ENCODE measurements at regions not wholly inside any gene's neighbourhood (a gene's known extent, or its start where the extent isn't known, plus 50 kb on each side); places are given as distances from the start of the nearest gene placed in this dataset.

GRCh38 chr4:23333556-23333945 lies 556.3 kb downstream of the PPARGC1A start:
- Histone ChIP-seq H3K4me3 (ENCODE audit: low read length) (no peak overlapping the region), H3K9ac (ENCODE audit: low read length) (no peak overlapping the region)

GRCh38 chr4:23332313-23332712 lies 557.5 kb downstream of the PPARGC1A start:
- Histone ChIP-seq H3K4me3 (ENCODE audit: low read length) (no peak overlapping the region), H3K36me3 (ENCODE audit: control insufficient read depth, insufficient read depth, low read length, severe bottlenecking) (no peaks in the 10 kb centered on the region), H3K27me3 (replicated peaks; ENCODE audit: control insufficient read depth, insufficient read depth, low read length) (no peaks in the 10 kb centered on the region), H3K4me1 (ENCODE audit: control insufficient read depth, insufficient read depth, low read length) (peaks cover 16% of the 10 kb centered on the region), H3K9ac (ENCODE audit: low read length) (no peak overlapping the region), H3K9me3 (ENCODE audit: control insufficient read depth, low read length) (no peaks in the 10 kb centered on the region)
- DNase-seq (ENCODE audit: low read depth), result no peak

More at GRCh38 chr4:23333556-23333945, 556.3 kb downstream of the PPARGC1A start:
- H3K27me3 ChIP-seq (replicated peaks; ENCODE audit: control insufficient read depth, insufficient read depth, low read length), result no peaks in the 10 kb centered on the region
- no peak for DNase-seq (ENCODE audit: low read depth)
- no peaks in the 10 kb centered on the region for H3K36me3 ChIP-seq (ENCODE audit: control insufficient read depth, insufficient read depth, low read length, severe bottlenecking)
- no peaks in the 10 kb centered on the region for H3K9me3 ChIP-seq (ENCODE audit: control insufficient read depth, low read length)
- H3K4me1 ChIP-seq (ENCODE audit: control insufficient read depth, insufficient read depth, low read length), result peaks cover 16% of the 10 kb centered on the region

GRCh38 chr4:23327120-23327519 lies 562.7 kb downstream of the PPARGC1A start:
- no peak for DNase-seq (ENCODE audit: low read depth)
- Histone ChIP-seq H3K27me3 (replicated peaks; ENCODE audit: control insufficient read depth, insufficient read depth, low read length) (no peaks in the 10 kb centered on the region), H3K9ac (ENCODE audit: low read length) (no peak overlapping the region)

GRCh38 chr4:23324021-23324690 lies 565.7 kb downstream of the PPARGC1A start:
- H3K9me3 ChIP-seq (ENCODE audit: control insufficient read depth, low read length), result no peaks in the 10 kb centered on the region
- H3K36me3 ChIP-seq (ENCODE audit: control insufficient read depth, insufficient read depth, low read length, severe bottlenecking), result no peaks in the 10 kb centered on the region
- H3K4me3 ChIP-seq (ENCODE audit: low read length), result no peak overlapping the region
- no peaks in the 10 kb centered on the region for H3K27me3 ChIP-seq (replicated peaks; ENCODE audit: control insufficient read depth, insufficient read depth, low read length)
- no peak for DNase-seq (ENCODE audit: low read depth)
- H3K9ac ChIP-seq (ENCODE audit: low read length), result no peak overlapping the region
- H3K4me1 ChIP-seq (ENCODE audit: control insufficient read depth, insufficient read depth, low read length), result no peaks in the 10 kb centered on the region

More at GRCh38 chr4:23327120-23327519, 562.7 kb downstream of the PPARGC1A start:
- Histone ChIP-seq H3K4me3 (ENCODE audit: low read length) (no peak overlapping the region), H3K4me1 (ENCODE audit: control insufficient read depth, insufficient read depth, low read length) (no peaks in the 10 kb centered on the region), H3K9me3 (ENCODE audit: control insufficient read depth, low read length) (no peaks in the 10 kb centered on the region), H3K36me3 (ENCODE audit: control insufficient read depth, insufficient read depth, low read length, severe bottlenecking) (no peaks in the 10 kb centered on the region)

DNA sequence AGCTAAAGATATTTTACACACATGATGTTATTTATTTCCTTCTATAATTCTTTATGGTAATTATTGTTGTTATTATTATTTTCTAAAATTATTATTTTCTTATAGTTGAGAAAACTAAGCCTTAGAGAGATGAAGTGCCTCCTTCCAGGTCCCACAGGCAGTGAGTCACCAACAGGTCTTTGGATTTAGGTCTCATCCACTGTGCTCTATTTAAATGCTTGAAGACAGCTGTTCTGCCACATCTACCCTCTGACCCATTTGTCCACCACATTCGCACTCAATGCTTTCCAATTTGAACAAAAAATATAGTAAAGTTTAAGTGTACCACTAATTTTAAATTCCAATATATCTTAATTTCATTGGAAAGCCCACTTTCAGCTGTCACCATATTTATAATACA lies 566.4 kb downstream of the PPARGC1A start:
- Histone ChIP-seq H3K9me3 (ENCODE audit: control insufficient read depth, low read length) (no peaks in the 10 kb centered on the region), H3K9ac (ENCODE audit: low read length) (no peak overlapping the region), H3K36me3 (ENCODE audit: control insufficient read depth, insufficient read depth, low read length, severe bottlenecking) (no peaks in the 10 kb centered on the region), H3K4me1 (ENCODE audit: control insufficient read depth, insufficient read depth, low read length) (no peaks in the 10 kb centered on the region), H3K27me3 (replicated peaks; ENCODE audit: control insufficient read depth, insufficient read depth, low read length) (no peaks in the 10 kb centered on the region), H3K4me3 (ENCODE audit: low read length) (no peak overlapping the region)
- DNase-seq (ENCODE audit: low read depth), result no peak

DNA sequence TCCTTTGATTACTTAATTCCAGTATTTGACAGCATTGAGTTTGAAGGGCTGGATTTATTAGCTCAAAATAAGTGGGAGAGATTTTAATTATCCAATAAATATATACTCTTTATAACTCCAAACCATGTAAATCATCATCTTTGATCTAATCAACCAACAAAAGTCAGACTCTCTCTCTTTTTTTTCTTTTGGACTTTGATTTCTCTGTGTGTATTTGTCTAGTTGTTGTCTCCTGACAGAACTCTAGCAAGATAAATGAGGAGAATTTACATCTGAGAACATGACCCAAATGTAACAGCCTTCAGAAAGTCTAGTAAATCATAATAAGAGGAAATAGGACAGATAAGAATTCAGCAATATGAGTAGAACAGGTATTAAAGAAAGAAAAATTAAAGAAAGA lies 567.1 kb downstream of the PPARGC1A start:
- Histone ChIP-seq H3K9ac (ENCODE audit: low read length) (no peak overlapping the region), H3K4me1 (ENCODE audit: control insufficient read depth, insufficient read depth, low read length) (no peaks in the 10 kb centered on the region), H3K4me3 (ENCODE audit: low read length) (no peak overlapping the region), H3K9me3 (ENCODE audit: control insufficient read depth, low read length) (no peaks in the 10 kb centered on the region), H3K36me3 (ENCODE audit: control insufficient read depth, insufficient read depth, low read length, severe bottlenecking) (no peaks in the 10 kb centered on the region), H3K27me3 (replicated peaks; ENCODE audit: control insufficient read depth, insufficient read depth, low read length) (no peaks in the 10 kb centered on the region)
- no peak for DNase-seq (ENCODE audit: low read depth)

GRCh38 chr4:23320931-23321587 lies 568.8 kb downstream of the PPARGC1A start:
- Histone ChIP-seq H3K9me3 (ENCODE audit: control insufficient read depth, low read length) (no peaks in the 10 kb centered on the region), H3K36me3 (ENCODE audit: control insufficient read depth, insufficient read depth, low read length, severe bottlenecking) (no peaks in the 10 kb centered on the region), H3K4me3 (ENCODE audit: low read length) (no peak overlapping the region), H3K9ac (ENCODE audit: low read length) (no peak overlapping the region), H3K27me3 (replicated peaks; ENCODE audit: control insufficient read depth, insufficient read depth, low read length) (no peaks in the 10 kb centered on the region), H3K4me1 (ENCODE audit: control insufficient read depth, insufficient read depth, low read length) (no peaks in the 10 kb centered on the region)
- DNase-seq (ENCODE audit: low read depth), result no peak

- Histone ChIP-seq H3K36me3 (ENCODE audit: control insufficient read depth, insufficient read depth, low read length, severe bottlenecking) (no peaks in the 10 kb centered on the region), H3K9me3 (ENCODE audit: control insufficient read depth, low read length) (no peaks in the 10 kb centered on the region), H3K27me3 (replicated peaks; ENCODE audit: control insufficient read depth, insufficient read depth, low read length) (no peaks in the 10 kb centered on the region), H3K9ac (ENCODE audit: low read length) (no peak overlapping the region), H3K4me3 (ENCODE audit: low read length) (no peak overlapping the region), H3K4me1 (ENCODE audit: control insufficient read depth, insufficient read depth, low read length) (no peaks in the 10 kb centered on the region)
- DNase-seq (ENCODE audit: low read depth), result no peak
Measured at GRCh38 chr4:23312686-23313085, 577.2 kb downstream of the PPARGC1A start.

DNA sequence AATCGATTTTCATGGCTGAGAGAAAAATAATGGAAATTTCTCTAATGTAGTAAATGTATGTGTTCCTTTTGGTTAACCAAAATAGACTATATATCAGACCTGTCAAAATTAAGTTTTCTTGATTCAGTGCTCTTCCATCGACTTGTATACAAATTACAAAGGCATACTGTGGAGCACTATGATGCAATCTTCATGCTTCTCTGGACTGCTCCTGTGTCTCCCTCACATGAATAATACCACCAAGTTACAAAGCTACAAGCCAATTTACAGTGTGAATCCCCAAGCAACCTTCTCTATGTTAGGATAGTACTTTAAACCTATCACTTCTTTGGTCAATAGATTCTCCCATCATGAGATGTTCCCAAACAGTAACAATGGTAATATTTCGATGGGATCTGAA lies 577.9 kb downstream of the PPARGC1A start:
- no peak for DNase-seq (ENCODE audit: low read depth)
- Histone ChIP-seq H3K9me3 (ENCODE audit: control insufficient read depth, low read length) (no peaks in the 10 kb centered on the region), H3K27me3 (replicated peaks; ENCODE audit: control insufficient read depth, insufficient read depth, low read length) (no peaks in the 10 kb centered on the region), H3K9ac (ENCODE audit: low read length) (no peak overlapping the region), H3K4me3 (ENCODE audit: low read length) (no peak overlapping the region), H3K4me1 (ENCODE audit: control insufficient read depth, insufficient read depth, low read length) (no peaks in the 10 kb centered on the region), H3K36me3 (ENCODE audit: control insufficient read depth, insufficient read depth, low read length, severe bottlenecking) (no peaks in the 10 kb centered on the region)

DNA sequence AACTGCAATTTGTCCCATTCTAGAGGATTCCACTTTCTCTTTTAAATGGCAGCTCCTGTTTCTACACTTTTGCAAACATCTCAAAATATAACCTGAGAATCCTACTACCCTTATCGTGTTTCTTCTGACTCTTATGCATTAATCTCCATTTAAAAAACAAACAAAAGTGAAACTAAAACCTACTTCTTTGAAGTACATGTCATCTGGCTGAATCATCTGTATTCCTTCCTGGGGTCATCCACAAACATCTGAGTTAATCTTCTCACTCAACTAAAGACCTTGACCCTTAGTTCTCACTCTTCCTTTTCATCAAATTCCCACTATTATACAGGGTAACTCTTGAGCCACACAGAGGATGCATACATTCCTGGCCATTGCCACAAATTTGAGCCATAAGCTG lies 584.8 kb downstream of the PPARGC1A start:
- DNase-seq (ENCODE audit: low read depth), result no peak
- Histone ChIP-seq H3K27me3 (replicated peaks; ENCODE audit: control insufficient read depth, insufficient read depth, low read length) (no peaks in the 10 kb centered on the region), H3K36me3 (ENCODE audit: control insufficient read depth, insufficient read depth, low read length, severe bottlenecking) (no peaks in the 10 kb centered on the region), H3K4me3 (ENCODE audit: low read length) (peak overlapping the region; percentile 53), H3K9ac (ENCODE audit: low read length) (no peak overlapping the region), H3K4me1 (ENCODE audit: control insufficient read depth, insufficient read depth, low read length) (no peaks in the 10 kb centered on the region), H3K9me3 (ENCODE audit: control insufficient read depth, low read length) (no peaks in the 10 kb centered on the region)

DNA sequence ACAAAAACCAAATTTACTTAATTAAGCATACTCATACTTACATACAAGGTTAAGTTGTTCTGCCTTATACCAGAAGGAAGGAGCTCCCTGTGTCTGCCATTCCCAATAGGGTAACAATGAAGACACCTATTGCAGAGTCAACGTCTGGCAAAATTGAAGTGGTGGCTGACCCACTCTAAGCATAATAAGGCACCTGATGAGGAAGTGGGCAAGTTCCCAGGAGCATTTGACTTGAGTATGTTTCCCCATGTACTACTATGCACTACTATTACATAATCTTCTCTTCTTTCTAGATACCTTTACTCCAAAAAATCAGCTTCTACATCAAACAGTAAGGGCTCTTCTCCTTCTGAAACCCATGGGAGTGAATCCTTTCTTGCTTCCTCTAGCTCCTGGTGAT lies 591.5 kb downstream of the PPARGC1A start:
- no peak for DNase-seq (ENCODE audit: low read depth)
- no peaks in the 10 kb centered on the region for H3K4me1 ChIP-seq (ENCODE audit: control insufficient read depth, insufficient read depth, low read length)
- no peaks in the 10 kb centered on the region for H3K27me3 ChIP-seq (replicated peaks; ENCODE audit: control insufficient read depth, insufficient read depth, low read length)
- H3K36me3 ChIP-seq (ENCODE audit: control insufficient read depth, insufficient read depth, low read length, severe bottlenecking), result no peaks in the 10 kb centered on the region
- no peak overlapping the region for H3K9ac ChIP-seq (ENCODE audit: low read length)
- no peaks in the 10 kb centered on the region for H3K9me3 ChIP-seq (ENCODE audit: control insufficient read depth, low read length)
- H3K4me3 ChIP-seq (ENCODE audit: low read length), result no peak overlapping the region

GRCh38 chr4:23297327-23297726 lies 592.5 kb downstream of the PPARGC1A start:
- Histone ChIP-seq H3K9ac (ENCODE audit: low read length) (no peak overlapping the region), H3K4me3 (ENCODE audit: low read length) (no peak overlapping the region), H3K36me3 (ENCODE audit: control insufficient read depth, insufficient read depth, low read length, severe bottlenecking) (no peaks in the 10 kb centered on the region), H3K9me3 (ENCODE audit: control insufficient read depth, low read length) (no peaks in the 10 kb centered on the region), H3K27me3 (replicated peaks; ENCODE audit: control insufficient read depth, insufficient read depth, low read length) (no peaks in the 10 kb centered on the region), H3K4me1 (ENCODE audit: control insufficient read depth, insufficient read depth, low read length) (no peaks in the 10 kb centered on the region)
- DNase-seq (ENCODE audit: low read depth), result no peak
